ENCODE measurements at regions not wholly inside any gene's neighbourhood (a gene's known extent, or its start where the extent isn't known, plus 50 kb on each side); places are given as distances from the start of the nearest gene placed in this dataset.

GRCh38 chr12:53803194-53803593, 51.4 kb upstream of the CISTR start:
- DNase-seq (ENCODE audit: low read depth in 2 of 2), result no peak
- H3K4me3 ChIP-seq (replicated peaks in 1 of 2; ENCODE audit: low read depth in 2 of 2, low read length in 2 of 2), result no peak overlapping the region
- TF ChIP-seq CTCF (IDR thresholded peaks at IDR 0.05; ENCODE audit: low read depth, low read length), result no peak

GRCh38 chr12:53803703-53804102, 51.9 kb upstream of the CISTR start:
- no peak overlapping the region for H3K4me3 ChIP-seq (replicated peaks in 1 of 2; ENCODE audit: low read depth in 2 of 2, low read length in 2 of 2)
- no peak for DNase-seq (ENCODE audit: low read depth in 2 of 2)
- no peak for TF ChIP-seq CTCF (IDR thresholded peaks at IDR 0.05; ENCODE audit: low read depth, low read length)

GRCh38 chr12:53804429-53804828, 52.6 kb upstream of the CISTR start:
- TF ChIP-seq CTCF (IDR thresholded peaks at IDR 0.05; ENCODE audit: low read depth, low read length), result no peak
- DNase-seq (ENCODE audit: low read depth in 2 of 2), result no peak
- H3K4me3 ChIP-seq (replicated peaks in 1 of 2; ENCODE audit: low read depth in 2 of 2, low read length in 2 of 2), result no peak overlapping the region

GRCh38 chr12:53805067-53805466, 53.3 kb upstream of the CISTR start:
- peak; percentile 8 to 54 for DNase-seq (ENCODE audit: low read depth in 2 of 2)
- no peak for TF ChIP-seq CTCF (IDR thresholded peaks at IDR 0.05; ENCODE audit: low read depth, low read length)

DNA sequence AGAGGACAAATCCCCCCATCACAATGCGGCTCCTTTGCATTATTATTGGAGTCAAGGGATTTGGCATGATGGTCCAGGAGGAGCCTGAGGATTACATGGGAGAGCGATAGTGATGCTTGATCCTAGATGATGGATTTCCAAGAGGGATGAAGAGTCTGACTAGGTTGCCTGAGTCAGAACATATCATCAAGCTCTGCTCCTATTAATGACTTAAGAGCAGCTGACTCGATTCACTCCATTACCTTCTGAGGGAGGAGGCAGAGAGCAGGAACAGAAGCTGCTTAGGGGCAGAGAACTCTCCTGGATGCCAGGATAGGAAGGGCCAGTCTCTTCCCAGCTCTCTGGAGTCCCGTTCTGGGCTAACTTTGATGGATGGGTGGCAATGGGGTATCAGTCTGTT, 54.0 kb upstream of the CISTR start:
- no peak for TF ChIP-seq CTCF (IDR thresholded peaks at IDR 0.05; ENCODE audit: low read depth, low read length)
- H3K4me3 ChIP-seq (replicated peaks in 1 of 2; ENCODE audit: low read depth in 2 of 2, low read length in 2 of 2), result no peak overlapping the region
- DNase-seq (ENCODE audit: low read depth in 2 of 2), result no peak

More at GRCh38 chr12:53805067-53805466, 53.3 kb upstream of the CISTR start:
- no peak overlapping the region for H3K4me3 ChIP-seq (replicated peaks in 1 of 2; ENCODE audit: low read depth in 2 of 2, low read length in 2 of 2)

DNA sequence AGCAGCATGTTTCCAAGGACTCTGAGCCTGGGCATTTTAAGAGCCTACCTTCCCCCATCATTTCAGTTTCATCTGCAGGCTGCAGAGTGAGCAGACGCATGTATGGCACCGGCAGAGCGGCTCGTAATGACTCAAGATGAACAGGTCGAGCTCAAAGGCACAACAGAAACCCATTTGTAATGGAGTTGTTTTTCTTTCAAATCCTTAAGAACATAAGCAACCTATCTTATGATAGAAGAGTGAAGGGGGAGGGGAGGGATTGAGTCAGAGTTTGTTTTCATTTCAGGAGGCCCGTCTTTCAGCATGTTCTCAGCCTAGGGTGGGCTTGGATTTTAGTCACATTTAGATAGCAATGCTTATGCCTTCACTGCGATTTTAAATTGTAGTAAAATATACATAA, 54.9 kb upstream of the CISTR start:
- TF ChIP-seq CTCF (IDR thresholded peaks at IDR 0.05; ENCODE audit: low read depth, low read length), result no peak

DNA sequence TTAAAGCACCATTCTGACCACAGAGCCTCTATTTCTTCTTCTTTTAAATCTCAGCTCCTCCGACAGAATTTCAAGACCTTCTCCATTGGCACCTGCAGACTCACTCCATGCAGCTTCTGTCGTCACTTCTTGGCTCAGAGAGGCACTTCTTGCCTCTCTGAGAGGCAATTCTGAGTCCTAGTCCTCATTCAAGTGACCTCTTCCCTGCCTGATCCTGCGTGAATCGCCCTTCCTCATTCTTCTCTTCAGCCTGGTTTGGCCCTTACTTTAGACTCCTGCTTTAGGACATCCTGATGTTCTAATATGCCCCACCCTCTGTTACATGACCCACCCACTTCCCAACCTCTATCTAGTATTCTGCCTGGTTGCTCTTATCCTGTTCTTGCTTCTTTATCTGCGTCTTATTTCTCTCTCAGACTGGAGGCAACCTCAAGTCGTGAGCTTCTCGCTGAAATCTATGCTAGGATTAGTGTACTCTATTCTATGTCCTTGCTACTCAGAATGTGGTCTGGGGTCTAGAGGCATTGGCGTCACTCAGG, 55.6 kb upstream of the CISTR start:
- DNase-seq (ENCODE audit: low read depth in 2 of 2), result no peak
- no peak overlapping the region for H3K4me3 ChIP-seq (replicated peaks in 1 of 2; ENCODE audit: low read depth in 2 of 2, low read length in 2 of 2)
- TF ChIP-seq CTCF (IDR thresholded peaks at IDR 0.05; ENCODE audit: low read depth, low read length), result no peak

More for the DNA sequence above, 54.9 kb upstream of the CISTR start:
- H3K4me3 ChIP-seq (replicated peaks in 1 of 2; ENCODE audit: low read depth in 2 of 2, low read length in 2 of 2), result no peak overlapping the region
- peak; percentile 17 to 68 for DNase-seq (ENCODE audit: low read depth in 2 of 2)

All from cardiac fibroblast (primary cell).